ENCODE measurements at regions not wholly inside any gene's neighbourhood (a gene's known extent, or its start where the extent isn't known, plus 50 kb on each side); places are given as distances from the start of the nearest gene placed in this dataset.

DNA sequence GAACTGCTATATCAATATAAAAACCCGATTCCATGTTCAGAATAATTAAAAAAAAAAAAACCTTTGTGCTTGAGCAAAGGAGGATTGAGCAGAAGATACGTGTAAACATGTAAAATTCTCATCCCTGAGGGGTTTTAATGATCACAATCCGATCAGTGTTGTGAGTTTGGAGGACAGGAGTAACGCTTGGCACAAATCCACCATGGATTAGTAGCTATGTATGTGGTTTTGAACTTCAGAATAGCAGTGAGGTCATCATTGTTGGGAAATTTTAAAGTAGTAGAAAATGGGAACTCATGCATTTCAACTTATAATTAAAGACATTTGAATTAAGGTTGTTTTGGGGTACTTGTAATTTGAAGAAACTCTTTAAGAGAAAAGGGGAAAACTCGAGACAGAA is 203.2 kb downstream of the RPS12 start:
- intact Hi-C loops (cut with micrococcal nuclease) (no loop called here), dilution Hi-C loops (cut with MboI; ENCODE audit: extremely low pct_ligation_motif_present, low sequenced_read_pairs) (no loop called here)
- POLR2A ChIA-PET, result no interaction called here
- Histone ChIP-seq H3K79me2 (ENCODE audit: control insufficient read depth, insufficient read depth, low read length) (no peaks in the 10 kb centered on the region), H3K4me1 (ENCODE audit: control insufficient read depth, extremely low read depth, insufficient read depth, low read length) (no peaks in the 10 kb centered on the region), H4K20me1 (replicated peaks; ENCODE audit: control insufficient read depth, extremely low read depth, insufficient read depth, low read length) (no peaks in the 10 kb centered on the region), H3K27me3 (ENCODE audit: control insufficient read depth in 2 of 2, insufficient read depth in 2 of 2, low read length in 2 of 2) (no peaks in the 10 kb centered on the region), H3K9ac (replicated peaks; ENCODE audit: extremely low read depth, insufficient read depth, low read length) (no peak overlapping the region), H3K4me2 (ENCODE audit: insufficient read depth, low read length) (no peak overlapping the region), H3K36me3 (ENCODE audit: control insufficient read depth in 2 of 2, extremely low read depth in 1 of 2, insufficient read depth in 2 of 2, low read length in 2 of 2) (no peaks in the 10 kb centered on the region), H3K4me3 (replicated peaks in 1 of 3; ENCODE audit: insufficient read depth in 1 of 3, low read depth in 1 of 3, low read length in 3 of 3) (no peak overlapping the region), H3K9me3 (replicated peaks; ENCODE audit: control insufficient read depth, insufficient read depth, low read length) (no peaks in the 10 kb centered on the region), H2AFZ (ENCODE audit: low read depth, low read length) (no peak overlapping the region), H3K9me1 (replicated peaks; ENCODE audit: control insufficient read depth, extremely low read depth, insufficient read depth, low read length) (no peaks in the 10 kb centered on the region), H3K27ac (ENCODE audit: insufficient read depth, low read depth, low read length) (no peak overlapping the region)
- DNase-seq (ENCODE audit: low read depth, low spot score), result no peak
- FAIRE-seq, result no peak
- TF ChIP-seq POLR2AphosphoS5 (IDR thresholded peaks at IDR 0.05; ENCODE audit: insufficient read depth, low read depth, low read length) (no peak), GATA2 (IDR thresholded peaks at IDR 0.05; ENCODE audit: insufficient read depth, insufficient read length, low read depth, low read length) (no peak), JUN (IDR thresholded peaks at IDR 0.05; ENCODE audit: borderline replicate concordance, insufficient read depth, insufficient read length, low read depth) (no peak), POLR2A (IDR thresholded peaks at IDR 0.05; ENCODE audit: low read depth, low read length) (no peak), MYC (IDR thresholded peaks at IDR 0.05; ENCODE audit: low read depth, low read length) (no peak), EZH2 (IDR thresholded peaks at IDR 0.05; ENCODE audit: borderline replicate concordance, low read depth, low read length, severe bottlenecking) (no peak), MAX (IDR thresholded peaks at IDR 0.05; ENCODE audit: insufficient read depth, insufficient read length) (no peak), FOS (IDR thresholded peaks at IDR 0.05; ENCODE audit: borderline replicate concordance, insufficient read depth, low read length) (no peak)
- TF ChIP-seq, protein P1, sequence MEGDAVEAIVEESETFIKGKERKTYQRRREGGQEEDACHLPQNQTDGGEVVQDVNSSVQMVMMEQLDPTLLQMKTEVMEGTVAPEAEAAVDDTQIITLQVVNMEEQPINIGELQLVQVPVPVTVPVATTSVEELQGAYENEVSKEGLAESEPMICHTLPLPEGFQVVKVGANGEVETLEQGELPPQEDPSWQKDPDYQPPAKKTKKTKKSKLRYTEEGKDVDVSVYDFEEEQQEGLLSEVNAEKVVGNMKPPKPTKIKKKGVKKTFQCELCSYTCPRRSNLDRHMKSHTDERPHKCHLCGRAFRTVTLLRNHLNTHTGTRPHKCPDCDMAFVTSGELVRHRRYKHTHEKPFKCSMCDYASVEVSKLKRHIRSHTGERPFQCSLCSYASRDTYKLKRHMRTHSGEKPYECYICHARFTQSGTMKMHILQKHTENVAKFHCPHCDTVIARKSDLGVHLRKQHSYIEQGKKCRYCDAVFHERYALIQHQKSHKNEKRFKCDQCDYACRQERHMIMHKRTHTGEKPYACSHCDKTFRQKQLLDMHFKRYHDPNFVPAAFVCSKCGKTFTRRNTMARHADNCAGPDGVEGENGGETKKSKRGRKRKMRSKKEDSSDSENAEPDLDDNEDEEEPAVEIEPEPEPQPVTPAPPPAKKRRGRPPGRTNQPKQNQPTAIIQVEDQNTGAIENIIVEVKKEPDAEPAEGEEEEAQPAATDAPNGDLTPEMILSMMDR (IDR thresholded peaks at IDR 0.05; ENCODE audit: extremely low read depth in 1 of 2, insufficient read depth in 1 of 2, low read depth in 1 of 2, low read length in 2 of 2), result no peak
- CTCF ChIA-PET, result no interaction called here
- no TSS peak for BruUV-seq (replicated peaks)

All from endothelial cell of umbilical vein (primary cell).